ENCODE measurements at regions not wholly inside any gene's neighbourhood (a gene's known extent, or its start where the extent isn't known, plus 50 kb on each side); places are given as distances from the start of the nearest gene placed in this dataset.

- TF ChIP-seq CTCF (IDR thresholded peaks at IDR 0.05; ENCODE audit: low read depth, low read length, poor library complexity, severe bottlenecking) = no peak
- TF ChIP-seq EZH2phosphoT487 (IDR thresholded peaks at IDR 0.05; ENCODE audit: borderline replicate concordance, low read length) = no peak
Measured at GRCh38 chr13:68380041-68380973, 1150.2 kb upstream of the PCDH9 start.

Measured in DOHH2 (cell line).